RWPE2 (cell line): ENCODE measurements at regions not wholly inside any gene's neighbourhood (a gene's known extent, or its start where the extent isn't known, plus 50 kb on each side); places are given as distances from the start of the nearest gene placed in this dataset.

ENCODE experiments used
- ATAC-seq: fragments of 200-7000 bp; cut with Tn5 transposase; 3 replicates; pipeline ENCODE4 v1.9.1; 2021; ENCODE audit warnings: low read depth
- DNase-seq: peaks from one replicate; pipeline ENCODE4 v3.0.0-alpha.2; 2020; ENCODE audit warnings: low spot score
- H3K27ac ChIP-seq: fragments of 450-650 bp; 2 replicates; pipeline ENCODE4 v1.5.1; 2017; ENCODE audit warnings: mild to moderate bottlenecking; ENCODE audit not compliant: poor library complexity, severe bottlenecking
- H3K27me3 ChIP-seq: fragments of 250-450 bp; sonication (Bioruptor Pico); 2 replicates; pipeline ENCODE4 v1.5.1; 2021; ENCODE audit warnings: mild to moderate bottlenecking, moderate library complexity; ENCODE audit not compliant: insufficient read depth, poor library complexity, severe bottlenecking
- H3K36me3 ChIP-seq: fragments of 250-450 bp; sonication (Bioruptor Pico); 2 replicates; pipeline ENCODE4 v1.5.1; 2020; ENCODE audit warnings: low read depth, mild to moderate bottlenecking, moderate library complexity
- H3K4me1 ChIP-seq: fragments of 250-450 bp; sonication (Bioruptor Pico); 2 replicates; pipeline ENCODE4 v1.5.1; 2021; ENCODE audit warnings: mild to moderate bottlenecking, moderate library complexity; ENCODE audit not compliant: insufficient read depth, poor library complexity, severe bottlenecking
- H3K4me3 ChIP-seq: fragments of 250-450 bp; sonication (Bioruptor Pico); 2 replicates; pipeline ENCODE4 v1.5.1; 2021; ENCODE audit warnings: mild to moderate bottlenecking, moderate library complexity; ENCODE audit not compliant: severe bottlenecking
- H3K9me3 ChIP-seq: fragments of 250-450 bp; sonication (Bioruptor Pico); 2 replicates; pipeline ENCODE4 v1.5.1; 2021; ENCODE audit warnings: mild to moderate bottlenecking, moderate library complexity; ENCODE audit not compliant: severe bottlenecking
- TF ChIP-seq, protein P1 (sequence below): fragments of 450-650 bp; IDR thresholded peaks from one replicate; pipeline ENCODE4 v1.5.1; 2017; ENCODE audit warnings: mild to moderate bottlenecking, moderate library complexity; ENCODE audit not compliant: poor library complexity, severe bottlenecking

DNA sequence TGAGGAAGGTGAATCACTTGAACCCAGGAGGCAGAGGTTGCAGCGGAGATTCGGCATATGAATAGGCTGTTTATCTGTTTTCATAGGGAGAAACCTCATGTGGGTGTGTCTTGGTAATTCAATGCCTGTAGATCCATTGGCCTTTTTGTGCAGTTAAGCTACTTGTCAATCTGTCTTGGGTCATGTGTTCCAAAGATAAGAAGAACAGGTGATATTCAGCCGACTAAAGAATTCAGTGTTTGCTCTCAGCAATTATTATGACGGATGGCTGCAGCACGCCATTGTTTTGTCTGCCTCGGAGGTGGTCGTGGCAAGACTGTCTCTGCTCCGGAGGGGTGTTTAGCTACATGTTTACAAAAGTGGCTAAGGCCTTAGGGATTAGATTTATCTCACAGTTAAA is 573.0 kb upstream of the PCDH9 start:
- Histone ChIP-seq H3K36me3 (no peaks in the 10 kb centered on the region), H3K4me3 (no peak overlapping the region), H3K9me3 (no peaks in the 10 kb centered on the region), H3K27ac (no peak overlapping the region), H3K27me3 (no peaks in the 10 kb centered on the region), H3K4me1 (no peaks in the 10 kb centered on the region)
- TF ChIP-seq, protein P1, sequence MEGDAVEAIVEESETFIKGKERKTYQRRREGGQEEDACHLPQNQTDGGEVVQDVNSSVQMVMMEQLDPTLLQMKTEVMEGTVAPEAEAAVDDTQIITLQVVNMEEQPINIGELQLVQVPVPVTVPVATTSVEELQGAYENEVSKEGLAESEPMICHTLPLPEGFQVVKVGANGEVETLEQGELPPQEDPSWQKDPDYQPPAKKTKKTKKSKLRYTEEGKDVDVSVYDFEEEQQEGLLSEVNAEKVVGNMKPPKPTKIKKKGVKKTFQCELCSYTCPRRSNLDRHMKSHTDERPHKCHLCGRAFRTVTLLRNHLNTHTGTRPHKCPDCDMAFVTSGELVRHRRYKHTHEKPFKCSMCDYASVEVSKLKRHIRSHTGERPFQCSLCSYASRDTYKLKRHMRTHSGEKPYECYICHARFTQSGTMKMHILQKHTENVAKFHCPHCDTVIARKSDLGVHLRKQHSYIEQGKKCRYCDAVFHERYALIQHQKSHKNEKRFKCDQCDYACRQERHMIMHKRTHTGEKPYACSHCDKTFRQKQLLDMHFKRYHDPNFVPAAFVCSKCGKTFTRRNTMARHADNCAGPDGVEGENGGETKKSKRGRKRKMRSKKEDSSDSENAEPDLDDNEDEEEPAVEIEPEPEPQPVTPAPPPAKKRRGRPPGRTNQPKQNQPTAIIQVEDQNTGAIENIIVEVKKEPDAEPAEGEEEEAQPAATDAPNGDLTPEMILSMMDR = no peak
- ATAC-seq (no peak), DNase-seq (no peak)

DNA sequence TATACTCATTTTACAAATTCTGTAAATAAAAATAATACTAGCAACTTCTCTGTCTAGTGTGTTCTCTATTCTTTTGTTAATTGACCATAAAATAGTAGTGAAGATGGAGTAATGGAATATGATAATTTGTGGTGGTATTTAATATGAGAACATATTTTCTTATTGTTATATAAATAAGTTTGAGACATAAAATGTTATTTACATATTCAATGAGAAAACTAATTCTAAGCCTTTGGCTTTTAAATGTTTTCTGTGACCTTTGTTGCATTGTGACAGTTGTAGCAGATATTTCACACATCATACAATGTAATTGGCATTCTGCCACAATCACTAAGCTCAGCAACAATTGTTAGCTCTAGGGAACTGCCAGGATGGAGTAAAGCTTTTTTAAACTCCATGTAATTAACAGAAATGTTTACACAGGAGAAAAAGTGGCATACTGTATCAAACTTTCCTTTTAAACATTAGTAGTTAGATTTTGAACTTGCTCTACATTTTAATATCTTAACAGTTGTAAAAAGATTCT is 562.1 kb upstream of the PCDH9 start:
- no peak for ATAC-seq
- TF ChIP-seq, protein P1 = no peak
- no peak overlapping the region for H3K4me3 ChIP-seq
- H3K27me3 ChIP-seq = no peaks in the 10 kb centered on the region
- no peaks in the 10 kb centered on the region for H3K9me3 ChIP-seq
- H3K4me1 ChIP-seq = no peaks in the 10 kb centered on the region
- DNase-seq = no peak
- no peak overlapping the region for H3K27ac ChIP-seq
- no peaks in the 10 kb centered on the region for H3K36me3 ChIP-seq

- DNase-seq = no peak
- H3K4me3 ChIP-seq = no peak overlapping the region
- no peak overlapping the region for H3K27ac ChIP-seq
- no peaks in the 10 kb centered on the region for H3K4me1 ChIP-seq
- ATAC-seq = peak; percentile 12; the same call in 1 of the 3 replicates
- no peaks in the 10 kb centered on the region for H3K36me3 ChIP-seq
- TF ChIP-seq, protein P1 = no peak
- no peaks in the 10 kb centered on the region for H3K9me3 ChIP-seq
- no peaks in the 10 kb centered on the region for H3K27me3 ChIP-seq
Observed at GRCh38 chr13:67791047-67791446, 560.9 kb upstream of the PCDH9 start.

DNA sequence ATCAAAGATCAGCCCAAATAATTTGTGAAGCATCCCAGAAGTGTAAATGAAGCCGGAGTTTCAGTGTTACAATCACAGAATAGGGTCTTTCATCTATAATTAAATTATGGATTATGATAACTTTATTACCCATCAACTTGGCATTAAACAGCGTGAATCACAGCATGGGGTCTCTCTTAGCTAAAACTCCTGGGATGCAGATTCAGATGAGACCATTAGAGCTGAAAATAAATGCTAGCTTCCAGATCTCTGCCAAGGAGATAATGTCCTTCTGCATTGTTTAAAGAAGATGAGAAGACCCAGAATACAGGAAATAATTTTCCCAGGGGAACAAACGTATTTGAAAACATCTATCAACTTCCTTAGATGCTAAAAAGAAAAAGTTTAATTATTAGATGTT is 546.0 kb upstream of the PCDH9 start:
- no peaks in the 10 kb centered on the region for H3K36me3 ChIP-seq
- H3K27ac ChIP-seq = no peak overlapping the region
- no peak overlapping the region for H3K4me3 ChIP-seq
- no peaks in the 10 kb centered on the region for H3K9me3 ChIP-seq
- TF ChIP-seq, protein P1 = no peak
- H3K27me3 ChIP-seq = no peaks in the 10 kb centered on the region
- H3K4me1 ChIP-seq = no peaks in the 10 kb centered on the region
- ATAC-seq (no peak), DNase-seq (no peak)

DNA sequence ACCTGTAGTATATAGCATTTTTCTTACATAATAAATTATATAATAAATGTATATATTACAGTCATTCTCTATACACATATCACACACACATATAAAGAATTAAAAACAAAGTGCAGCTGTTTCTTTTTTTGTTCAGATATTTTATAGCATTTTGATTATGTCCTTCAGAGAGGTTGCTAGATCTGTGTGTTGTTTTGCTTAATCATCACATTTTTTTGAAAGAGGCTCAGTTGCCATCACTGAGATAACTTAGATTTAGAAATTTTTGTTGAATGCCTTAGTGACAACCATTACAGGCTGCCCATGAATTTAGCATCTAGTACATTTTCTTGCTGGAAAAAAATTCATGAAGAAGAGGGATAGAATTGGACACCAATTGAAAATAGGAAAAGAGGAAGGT is 545.2 kb upstream of the PCDH9 start:
- ATAC-seq (no peak), DNase-seq (no peak)
- H3K9me3 ChIP-seq = no peaks in the 10 kb centered on the region
- no peak overlapping the region for H3K4me3 ChIP-seq
- TF ChIP-seq, protein P1 = no peak
- no peak overlapping the region for H3K27ac ChIP-seq
- H3K27me3 ChIP-seq = no peaks in the 10 kb centered on the region
- H3K36me3 ChIP-seq = no peaks in the 10 kb centered on the region
- H3K4me1 ChIP-seq = no peaks in the 10 kb centered on the region
